HG02610 (cell line): ENCODE measurements at regions not wholly inside any gene's neighbourhood (a gene's known extent, or its start where the extent isn't known, plus 50 kb on each side); places are given as distances from the start of the nearest gene placed in this dataset.

Source experiments
- ATAC-seq: cut with Tn5 transposase; IDR thresholded peaks from one replicate; pipeline ENCODE4 v1.9.1; 2021; ENCODE audit warnings: mild to moderate bottlenecking, moderate library complexity; ENCODE audit not compliant: unreplicated experiment

DNA sequence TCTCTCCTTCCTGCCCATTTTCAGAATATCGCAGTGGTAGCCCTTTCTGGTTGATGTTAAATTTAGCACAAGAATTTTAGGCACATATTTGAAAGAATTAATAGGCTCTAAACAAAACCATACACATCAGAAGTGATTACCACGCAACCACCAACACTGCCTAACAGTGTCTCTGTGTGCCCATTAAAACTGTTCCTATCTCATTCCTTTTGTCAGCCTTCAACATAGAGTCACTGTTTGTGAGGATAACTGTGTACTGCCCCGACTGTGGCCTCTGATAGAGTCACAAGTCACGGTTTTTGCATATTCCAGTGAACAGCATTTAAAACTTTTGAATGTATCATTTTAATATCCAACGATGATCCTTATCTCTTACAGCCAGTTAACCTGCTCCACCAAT is 116.8 kb upstream of the TNFAIP3 start:
- ATAC-seq = no peak

DNA sequence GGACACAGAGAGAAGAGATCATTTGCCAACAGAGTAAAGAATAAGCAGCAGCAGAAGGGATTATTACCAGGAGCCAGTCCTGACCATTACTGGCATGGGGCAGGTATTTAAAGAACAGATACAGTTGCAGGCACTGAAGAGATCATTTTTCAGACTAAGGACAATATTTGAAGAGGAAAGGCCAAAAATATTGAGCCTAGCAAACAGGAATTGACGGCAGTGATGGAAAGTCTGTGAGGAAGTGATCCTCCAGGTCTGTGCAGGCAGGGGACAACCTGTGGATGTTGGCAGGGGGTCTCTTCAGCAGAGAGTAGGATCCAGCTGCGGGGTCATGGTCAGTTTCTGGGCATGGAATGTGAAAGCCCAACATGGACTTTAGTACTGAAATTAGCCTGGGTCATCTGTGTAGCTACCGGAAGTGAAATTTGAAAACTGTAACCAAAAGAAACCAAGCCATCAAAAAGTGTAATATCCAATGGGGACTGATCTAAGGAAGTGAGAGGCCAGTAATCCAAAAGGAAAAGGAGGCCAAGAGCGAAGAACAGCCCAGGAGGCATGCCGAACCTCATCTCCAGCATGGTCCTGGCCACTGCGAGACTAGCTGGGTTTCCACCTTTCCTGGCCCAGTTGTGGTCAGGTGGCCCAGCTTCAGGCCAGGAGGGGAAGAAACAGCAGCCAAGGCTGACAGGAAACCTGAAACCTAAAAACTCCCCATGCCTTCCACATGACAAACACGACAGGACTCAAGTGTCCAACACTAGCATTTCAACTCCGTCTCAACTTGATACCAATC is 115.1 kb upstream of the TNFAIP3 start:
- no peak for ATAC-seq

DNA sequence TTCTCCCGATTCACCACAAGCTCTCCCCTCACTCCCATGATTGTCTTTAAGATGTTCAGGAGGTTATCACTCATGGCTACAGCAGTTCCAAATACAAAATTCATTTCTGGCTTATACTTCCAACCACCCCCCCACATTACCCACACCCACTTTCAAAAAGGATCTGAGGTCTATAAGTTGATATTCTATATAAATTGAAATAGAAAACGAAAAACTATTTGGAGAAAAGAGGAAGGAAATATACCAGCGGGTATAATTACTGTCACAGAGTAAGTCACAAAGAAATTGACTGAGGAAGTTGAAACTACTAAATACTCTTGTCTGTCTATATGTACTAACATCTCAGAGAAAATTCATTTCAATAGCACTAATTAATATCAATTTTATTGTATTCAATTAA is 112.7 kb upstream of the TNFAIP3 start:
- no peak for ATAC-seq

DNA sequence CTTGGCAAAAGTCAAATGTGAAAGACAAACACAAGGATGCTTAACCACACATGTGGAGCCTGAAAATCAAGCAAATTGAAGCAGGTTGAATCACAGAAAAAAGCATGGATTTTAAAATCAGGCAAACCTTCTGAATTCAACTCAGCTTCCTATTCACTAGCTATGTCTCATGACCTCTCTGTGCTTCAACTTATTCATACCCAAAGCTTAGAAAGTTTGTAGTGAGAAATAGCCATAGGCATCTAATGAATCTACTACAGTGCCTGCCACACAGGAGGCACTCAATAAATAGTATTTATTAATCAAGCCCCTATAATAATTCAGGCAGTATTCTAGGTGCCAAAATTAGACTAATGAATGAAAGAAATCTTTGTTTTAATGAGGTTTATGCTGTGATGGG is 112.2 kb upstream of the TNFAIP3 start:
- ATAC-seq = no peak

DNA sequence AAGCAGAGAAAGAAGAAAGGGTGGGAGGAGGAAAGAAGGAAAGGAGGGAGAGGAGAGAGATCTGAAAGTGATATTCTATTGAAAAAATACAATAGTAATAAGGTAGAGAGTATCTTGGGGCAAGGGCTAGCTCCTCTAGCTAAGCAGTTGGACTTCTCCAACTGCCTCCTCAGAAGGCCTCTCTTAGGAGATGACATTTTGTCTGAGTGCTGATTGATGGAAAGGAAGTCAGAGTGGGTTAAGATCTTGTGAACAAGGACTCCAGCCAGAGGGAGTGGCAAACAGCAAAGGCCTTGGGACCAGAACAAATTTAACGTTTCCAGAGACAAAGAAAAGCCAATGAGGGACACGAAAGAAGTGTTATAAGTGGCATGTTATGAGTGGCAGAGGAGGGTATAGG is 111.8 kb upstream of the TNFAIP3 start:
- ATAC-seq = no peak

DNA sequence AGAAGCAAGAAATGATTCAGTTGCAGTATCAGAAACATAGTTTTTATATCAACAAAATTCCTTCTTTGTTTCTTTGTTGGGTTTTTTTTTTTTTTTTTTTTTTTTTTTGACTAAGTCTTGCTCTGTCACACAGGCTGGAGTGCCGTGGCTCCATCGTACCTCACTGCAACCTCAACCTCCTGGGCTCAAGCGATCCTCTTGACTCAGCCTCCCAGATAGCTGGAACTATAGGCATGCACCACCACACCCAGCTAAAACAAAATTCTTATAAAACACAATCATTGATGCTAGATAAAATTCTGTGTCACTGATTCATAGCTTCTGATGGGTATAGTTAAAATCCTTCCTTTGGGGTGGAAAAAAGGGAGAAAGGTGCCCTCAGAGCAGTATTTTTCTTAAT is 110.3 kb upstream of the TNFAIP3 start:
- no peak for ATAC-seq

DNA sequence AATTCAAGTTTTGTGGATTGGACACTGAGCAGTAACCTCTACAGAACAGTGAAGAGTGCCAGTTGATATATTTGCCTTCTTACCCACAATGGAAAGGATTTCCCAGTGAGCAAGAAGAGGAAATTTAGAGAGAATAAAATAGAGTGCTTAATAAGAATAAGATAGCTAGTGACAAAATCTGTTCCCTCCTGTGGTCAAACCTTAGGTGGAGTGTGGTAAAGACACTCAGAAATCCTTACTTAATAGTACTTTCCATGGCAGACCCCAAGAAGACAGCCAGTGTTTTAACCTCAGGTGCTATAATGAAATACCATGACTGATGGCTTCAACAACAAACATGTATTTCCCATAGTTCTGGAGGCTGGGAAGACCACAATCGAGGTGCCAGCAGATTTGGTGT is 108.4 kb upstream of the TNFAIP3 start:
- no peak for ATAC-seq

DNA sequence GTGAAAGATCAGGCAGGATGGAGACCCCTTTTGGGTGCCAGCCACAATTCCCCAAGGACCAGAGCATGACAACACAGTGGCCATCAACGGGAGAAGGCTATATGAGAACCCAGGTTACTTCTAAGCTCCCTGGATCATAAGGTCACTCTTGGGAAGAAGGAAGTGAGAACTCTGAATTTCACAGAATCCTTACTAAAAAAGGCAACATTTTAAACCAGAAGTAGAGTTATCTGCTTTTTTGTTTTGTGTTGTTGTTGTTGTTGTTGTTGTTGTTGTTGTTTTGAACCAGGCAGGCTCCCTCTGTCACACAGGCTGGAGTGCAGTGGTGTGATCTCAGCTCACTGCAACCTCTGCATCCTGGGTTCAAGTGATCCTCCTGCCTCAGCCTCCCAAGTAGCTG is 107.4 kb upstream of the TNFAIP3 start:
- ATAC-seq = no peak

DNA sequence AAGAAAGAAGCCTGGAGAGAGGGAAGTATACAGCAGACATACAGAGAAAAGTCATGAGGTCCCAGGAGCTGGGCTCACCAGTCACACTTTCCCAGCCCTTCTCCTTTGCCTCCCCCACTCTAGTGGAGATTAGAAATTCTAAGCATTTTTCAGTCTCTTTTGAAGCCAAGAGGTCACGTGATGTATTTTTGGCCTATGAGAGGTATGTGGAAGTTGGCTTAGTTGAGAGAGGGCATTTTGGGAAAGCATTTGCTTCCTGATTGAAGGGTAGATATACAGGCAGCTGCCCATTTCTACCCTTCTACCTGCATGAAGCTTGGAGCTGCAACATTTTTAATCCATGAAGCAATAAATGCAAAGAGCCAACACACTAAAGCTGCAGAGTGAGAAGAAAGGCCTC is 106.0 kb upstream of the TNFAIP3 start:
- no peak for ATAC-seq

DNA sequence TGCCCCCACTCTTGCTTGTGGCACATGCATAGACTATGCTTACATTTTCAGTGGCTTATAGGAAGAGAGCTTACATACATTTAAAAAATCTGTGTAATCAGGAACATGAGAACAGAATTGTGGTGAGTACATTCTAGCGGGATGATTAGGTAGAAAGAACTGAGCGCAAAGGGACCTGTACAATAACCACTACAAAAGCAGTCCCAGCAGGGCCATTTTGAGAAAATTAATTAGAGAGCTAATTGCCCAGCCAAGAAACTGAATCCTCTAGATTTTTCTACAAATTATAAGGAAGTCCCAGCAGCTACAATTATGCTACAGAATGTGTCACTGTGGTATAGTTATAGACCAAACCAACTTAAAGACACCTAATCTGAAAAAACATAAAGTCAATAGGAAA is 105.6 kb upstream of the TNFAIP3 start:
- no peak for ATAC-seq

DNA sequence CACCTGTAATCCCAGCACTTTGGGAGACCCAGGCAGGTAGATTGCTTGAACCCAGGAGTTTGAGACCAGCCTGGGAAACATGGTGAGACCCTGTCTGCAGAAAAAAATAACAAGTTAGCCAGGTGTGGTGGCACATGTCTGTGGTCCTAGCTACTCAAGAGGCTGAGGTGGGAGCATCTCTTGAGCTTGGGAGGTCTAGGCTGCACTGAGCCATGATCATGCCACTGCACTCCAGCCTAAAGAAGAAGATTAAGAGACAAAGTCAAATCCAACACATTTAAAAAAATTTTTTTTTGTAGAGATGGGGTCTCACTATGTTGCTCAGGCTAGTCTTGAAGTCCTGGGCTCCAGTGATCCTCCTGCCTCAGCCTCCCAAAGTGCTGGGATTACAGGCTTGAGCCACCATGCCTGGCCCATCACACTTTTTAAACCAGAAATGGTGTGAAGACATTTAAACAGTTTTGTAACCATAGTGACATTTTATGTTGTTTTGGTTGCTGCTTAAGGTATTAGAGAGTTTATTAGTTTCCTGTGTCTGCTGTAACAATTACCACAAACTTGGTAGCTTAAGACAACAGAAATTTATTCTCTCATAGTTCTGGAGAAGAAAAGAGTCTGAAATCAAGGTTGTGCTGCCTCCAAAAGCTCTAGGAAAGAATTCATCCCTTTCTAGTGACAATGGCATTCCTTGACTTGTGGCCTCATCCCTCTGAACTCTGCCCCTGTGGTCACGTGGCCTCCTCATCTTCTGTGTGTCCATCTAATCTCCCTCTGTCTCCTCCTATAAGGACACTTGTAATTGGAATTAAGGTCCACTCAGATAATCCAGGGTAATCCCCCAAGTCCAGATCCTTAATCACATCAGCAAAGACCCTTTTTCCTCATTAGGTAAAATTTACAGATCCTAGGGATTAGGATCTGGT is 104.6 kb upstream of the TNFAIP3 start:
- no peak for ATAC-seq

DNA sequence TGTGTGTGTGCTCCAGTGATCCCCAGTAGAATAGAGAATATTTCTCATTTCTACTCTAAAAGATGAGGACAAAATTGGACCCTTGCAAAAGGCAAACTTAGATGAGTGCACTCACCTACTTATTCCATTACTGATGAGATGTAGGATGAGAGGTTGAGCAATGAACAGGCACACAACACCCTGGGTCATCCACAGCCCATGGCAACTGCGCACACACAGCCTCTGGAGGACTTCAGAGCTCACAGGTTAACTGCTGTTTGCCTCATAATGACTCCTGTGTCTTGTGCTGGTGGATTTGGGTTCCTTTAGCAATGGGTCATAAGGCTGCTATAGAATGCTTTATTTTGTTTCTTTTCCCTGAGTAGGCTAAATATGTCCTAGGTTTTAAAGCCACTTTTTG is 103.6 kb upstream of the TNFAIP3 start:
- ATAC-seq = no peak

DNA sequence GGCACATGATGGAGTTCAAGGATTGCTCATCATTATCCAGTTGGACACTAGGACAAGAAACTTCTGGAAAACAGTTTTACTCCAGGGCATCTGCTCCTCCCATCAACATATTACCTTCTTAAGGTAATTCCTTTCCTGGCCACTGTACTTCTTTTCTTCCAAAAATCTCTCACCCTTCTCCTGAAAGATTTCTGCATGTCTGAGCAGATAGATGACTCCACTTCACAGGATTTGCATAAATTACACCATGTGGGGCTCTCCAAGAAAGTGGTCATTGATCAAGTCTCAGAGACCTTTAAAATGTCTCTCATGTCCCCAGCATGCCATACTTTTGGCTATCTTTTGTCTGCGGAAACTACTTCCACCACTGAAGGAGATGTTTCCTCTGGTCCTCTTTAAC is 103.2 kb upstream of the TNFAIP3 start:
- ATAC-seq = no peak

DNA sequence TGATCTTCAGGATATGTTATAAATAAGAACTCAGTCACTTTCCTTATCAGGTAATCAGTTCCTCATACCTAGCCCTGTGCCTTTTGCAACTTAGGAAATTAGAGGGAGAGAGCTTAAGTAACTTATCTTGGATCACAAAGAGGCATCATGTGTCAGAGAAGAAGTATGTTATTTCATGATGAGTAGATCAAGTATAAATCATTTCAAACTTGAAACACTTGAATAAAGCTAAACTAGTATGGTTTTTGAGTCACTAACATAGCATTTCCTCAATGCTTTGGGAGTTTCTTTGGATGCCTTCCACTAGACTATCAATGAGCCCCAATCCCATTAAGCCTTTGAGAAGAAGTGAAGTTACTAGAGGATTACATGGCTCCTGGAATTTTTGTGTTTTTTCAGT is 102.6 kb upstream of the TNFAIP3 start:
- no peak for ATAC-seq

DNA sequence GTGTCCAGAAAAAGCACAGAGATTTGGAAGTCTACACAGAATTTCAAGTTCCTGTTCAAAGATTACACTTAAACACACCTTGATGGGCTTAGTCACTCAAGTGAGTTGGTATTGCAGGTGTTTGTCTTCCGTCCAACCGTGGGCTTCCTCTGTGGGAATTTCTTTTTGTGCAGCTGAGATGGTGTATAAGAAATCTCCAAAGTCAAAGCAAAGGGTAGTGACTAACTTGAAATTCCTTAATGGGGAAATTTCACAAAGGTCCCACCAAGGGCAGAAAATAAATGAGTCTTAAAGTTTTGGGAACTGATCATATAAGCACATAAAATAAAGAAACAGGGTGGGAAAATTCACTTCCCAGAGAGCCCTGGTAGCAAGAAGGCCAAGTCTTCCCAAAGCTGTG is 102.0 kb upstream of the TNFAIP3 start:
- no peak for ATAC-seq

DNA sequence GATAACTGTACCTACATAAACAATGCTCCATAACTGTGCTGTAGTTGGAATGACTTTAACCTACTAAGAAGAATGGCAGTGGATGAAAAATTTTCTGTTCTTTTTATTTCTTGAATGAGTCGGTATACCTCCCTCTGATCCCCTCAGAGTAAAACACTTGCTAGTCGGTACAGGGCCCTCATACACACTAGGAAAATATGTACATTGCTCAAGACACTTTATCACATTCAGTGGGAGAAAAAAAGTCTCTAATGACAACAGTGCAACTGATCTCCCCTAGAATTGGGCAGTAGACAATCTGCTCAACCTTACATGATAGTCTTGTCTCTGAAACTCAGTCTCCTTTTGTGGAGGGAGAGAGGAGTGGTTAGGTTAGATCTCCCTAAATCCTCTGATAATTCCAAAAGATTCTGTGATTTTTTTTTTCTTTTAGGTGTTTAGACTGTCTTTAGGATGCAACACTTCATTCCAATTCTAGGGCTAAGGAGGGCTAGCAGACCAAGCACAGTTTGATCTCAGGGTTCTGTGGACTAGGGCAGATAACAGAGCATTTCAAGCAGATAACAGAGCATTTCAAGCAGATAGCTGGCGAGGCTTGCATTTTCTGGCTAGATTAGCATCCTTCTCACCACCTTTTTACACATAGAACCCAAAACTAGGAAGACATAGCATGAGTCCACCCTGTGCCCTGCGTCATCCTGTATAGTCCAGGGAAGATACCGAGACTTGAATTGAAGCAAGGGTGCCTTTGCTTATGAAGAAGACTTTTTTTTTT is 100.3 kb upstream of the TNFAIP3 start:
- ATAC-seq = no peak

DNA sequence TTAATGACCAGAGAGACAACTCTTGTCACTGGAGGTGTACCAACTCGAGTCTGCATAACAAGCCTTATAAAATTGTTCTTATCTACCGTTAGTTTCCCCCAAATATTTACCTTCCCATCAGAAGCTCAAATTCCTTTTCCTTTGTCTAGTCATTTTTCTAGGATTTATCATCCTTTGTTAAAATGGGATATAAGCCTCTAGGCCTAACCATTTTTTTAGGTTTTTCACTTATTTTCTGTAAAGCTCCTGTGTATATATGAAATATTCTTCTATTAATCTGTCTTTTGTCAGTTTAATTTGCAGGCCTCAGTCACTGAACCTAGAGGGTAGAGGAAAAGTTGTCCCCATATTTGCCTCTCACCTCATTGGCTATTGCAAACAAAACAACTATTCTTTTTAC is 99.6 kb upstream of the TNFAIP3 start:
- no peak for ATAC-seq

DNA sequence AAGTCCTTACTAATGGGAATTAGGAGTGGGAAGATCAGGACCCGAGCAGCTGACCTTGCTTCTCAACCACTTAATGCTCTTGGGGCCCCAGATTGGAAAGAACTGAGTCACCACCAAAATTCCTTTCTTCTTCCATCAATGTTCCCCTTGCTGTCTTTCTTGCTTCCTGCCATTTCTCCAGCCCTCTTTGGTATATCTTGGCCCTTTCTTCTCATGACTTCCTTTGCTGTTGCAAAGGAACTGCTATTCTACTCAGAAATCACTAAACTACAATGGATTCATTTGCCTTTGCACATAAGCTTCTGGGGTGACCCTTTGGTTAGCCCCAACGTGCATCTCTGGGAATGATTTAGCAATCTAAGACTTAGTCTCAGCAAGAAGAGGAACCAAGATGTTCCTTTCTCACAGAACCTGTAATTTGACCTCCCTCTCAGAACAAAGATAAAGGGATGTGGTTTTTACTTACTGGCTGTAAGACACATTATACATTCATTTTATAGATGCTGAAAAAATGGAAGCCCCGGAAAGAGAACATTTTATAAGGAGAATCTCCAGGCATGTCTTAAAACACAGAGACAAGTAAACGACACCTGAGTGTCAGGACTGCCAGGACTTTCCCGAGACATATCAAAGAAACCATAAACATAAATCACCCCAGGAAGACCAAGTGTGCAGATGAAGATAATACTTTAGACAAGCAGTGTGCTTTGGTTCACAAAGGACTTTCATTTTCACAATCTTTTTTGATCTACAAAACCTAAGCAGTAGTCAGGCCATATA is 99.0 kb upstream of the TNFAIP3 start:
- peak; percentile 77 for ATAC-seq

DNA sequence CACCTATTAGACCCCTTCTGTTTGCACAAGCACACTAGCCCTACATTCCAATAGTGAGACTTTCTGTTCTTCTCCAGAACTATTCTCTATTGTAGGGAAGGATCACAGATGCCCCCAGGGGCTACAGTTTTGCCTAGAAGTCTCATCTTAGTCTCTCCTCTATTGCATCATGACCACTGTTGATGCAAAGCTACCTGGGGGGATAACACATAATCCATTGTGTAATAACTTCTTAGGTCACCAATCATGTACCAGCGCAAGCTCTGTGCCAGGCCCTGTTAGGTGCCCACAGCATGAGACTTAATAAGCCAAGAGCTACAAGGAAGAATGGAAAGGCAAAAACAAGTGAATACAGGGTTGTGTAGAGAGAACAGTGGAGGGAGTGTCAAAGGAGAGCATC is 98.1 kb upstream of the TNFAIP3 start:
- no peak for ATAC-seq

DNA sequence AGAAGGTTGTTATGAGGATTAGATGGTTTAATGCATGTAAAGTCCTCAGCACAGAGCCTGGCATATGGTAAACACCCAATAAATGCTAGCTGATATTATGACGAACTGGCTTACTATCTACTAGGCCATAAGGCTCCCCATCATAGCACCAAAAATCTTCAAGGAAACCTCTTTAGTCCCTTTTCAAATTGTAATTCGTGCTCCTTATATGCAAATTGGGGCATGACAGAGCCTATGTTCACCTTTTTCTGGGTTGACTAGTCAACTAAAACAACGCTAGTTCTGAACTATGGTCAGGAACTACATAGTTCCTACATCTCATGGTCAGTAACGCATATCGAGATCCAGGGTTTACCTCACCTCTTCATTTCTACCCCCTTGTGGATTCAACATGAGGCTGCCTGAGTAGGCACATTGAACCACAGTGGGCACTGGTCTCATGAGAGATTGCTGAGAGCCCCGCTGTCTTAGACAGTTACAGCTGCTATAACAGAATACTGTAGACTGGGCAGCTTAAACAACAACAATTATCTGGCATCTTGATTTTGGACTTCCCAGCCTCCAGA is 97.2 kb upstream of the TNFAIP3 start:
- peak; percentile 47 for ATAC-seq
